GM12878 (cell line): ENCODE measurements at regions not wholly inside any gene's neighbourhood (a gene's known extent, or its start where the extent isn't known, plus 50 kb on each side); places are given as distances from the start of the nearest gene placed in this dataset.

ENCODE experiments used
- ATAC-seq: fragments of 200-7000 bp; cut with Tn5 transposase; 3 replicates; pipeline ENCODE4 v1.9.1; 2020; ENCODE audit warnings: mild to moderate bottlenecking, moderate library complexity
- BruUV-seq: library from RNA; stranded (reverse); fragments of 400-500 nt; replicated peaks from 2 replicates; lab custom pipeline; 2021; lab: Mats Ljungman, UMichigan
- CTCF ChIA-PET: fragments of 300-600 bp; sonication (Branson Sonifier 250); formaldehyde crosslinking; extraction: SDS; loops from one replicate; lab custom pipeline; 2021; ENCODE audit warnings: inconsistent platforms; lab: Yijun Ruan, JAX
- POLR2A ChIA-PET: fragments of 350-600 bp; formaldehyde crosslinking; extraction: SDS; loops from one replicate; lab custom pipeline; 2021; ENCODE audit warnings: inconsistent platforms; lab: Charles Lee
- RAD21 ChIA-PET: fragments of 300-600 bp; sonication (Branson Sonifier 250); formaldehyde crosslinking; loops from one replicate; lab custom pipeline; 2023; ENCODE audit warnings: antibody characterized with exemption; ENCODE audit not compliant: unreplicated experiment; lab: Charles Lee
- SMC1A ChIA-PET: fragments of 300-600 bp; sonication (Branson Sonifier 250); formaldehyde crosslinking; loops from one replicate; lab custom pipeline; 2023; ENCODE audit not compliant: unreplicated experiment, uncharacterized antibody; lab: Charles Lee
- DNase-seq: peaks from one replicate; pipeline ENCODE4 v3.0.0-alpha.2; 2011; ENCODE audit warnings: low read depth, low spot score
- FAIRE-seq: peaks from 3 replicates; lab custom pipeline; 2011; peaks lifted over from hg19 to GRCh38; lab: Jason Lieb, UNC
- H2AFZ ChIP-seq: 2 replicates; pipeline ENCODE4 v1.6.0; 2011; ENCODE audit warnings: low read depth, low read length, control low read depth; ENCODE audit not compliant: control insufficient read depth
- H3K27ac ChIP-seq: 2 replicates; pipeline ENCODE4 v1.5.1; 2011; ENCODE audit warnings: control low read depth; ENCODE audit not compliant: control insufficient read depth, insufficient read depth
- H3K27me3 ChIP-seq, 2 experiments: replicated peaks in 1 of 2; 2 replicates each; pipeline versions ENCODE4 v1.6.0 to v1.6.1; 2011; ENCODE audit warnings: low read length in 1 of 2; ENCODE audit not compliant: control insufficient read depth in 2 of 2, insufficient read depth in 2 of 2
- H3K36me3 ChIP-seq, 2 experiments: 2 replicates each; pipeline ENCODE4 v1.5.1; 2011; ENCODE audit warnings: low read length in 1 of 2; ENCODE audit not compliant: control insufficient read depth in 2 of 2, insufficient read depth in 2 of 2
- H3K4me1 ChIP-seq: 2 replicates; pipeline ENCODE4 v1.6.1; 2011; ENCODE audit warnings: mild to moderate bottlenecking, low read length, moderate library complexity, mixed read lengths; ENCODE audit not compliant: control insufficient read depth, insufficient read depth
- H3K4me2 ChIP-seq: 2 replicates; pipeline ENCODE4 v1.6.0; 2011; ENCODE audit warnings: control low read depth; ENCODE audit not compliant: control insufficient read depth, insufficient read depth
- H3K4me3 ChIP-seq: fragments of 200-600 bp; sonication (generic); 2 replicates; pipeline ENCODE4 v1.5.1; 2016
- H3K79me2 ChIP-seq: 2 replicates; pipeline ENCODE4 v1.6.0; 2011; ENCODE audit warnings: low read length; ENCODE audit not compliant: control insufficient read depth, insufficient read depth
- H3K9ac ChIP-seq: 2 replicates; pipeline ENCODE4 v1.8.0; 2011; ENCODE audit warnings: low read length, control low read depth, mixed read lengths; ENCODE audit not compliant: control insufficient read depth, insufficient read depth
- H3K9me3 ChIP-seq: replicated peaks from 3 replicates; pipeline ENCODE4 v1.5.1; 2011; ENCODE audit warnings: mild to moderate bottlenecking, low read length; ENCODE audit not compliant: control insufficient read depth, insufficient read depth
- H4K20me1 ChIP-seq: 2 replicates; pipeline ENCODE4 v1.6.0; 2011; ENCODE audit not compliant: control insufficient read depth, insufficient read depth
- CEBPB ChIP-seq, 2 experiments: fragments of 150-350 bp in 1 of 2; IDR thresholded peaks; 2 replicates each; pipeline ENCODE4 v1.6.1; 2012 to 2014; ENCODE audit warnings: low read depth in 2 of 2, low read length in 2 of 2, borderline replicate concordance in 1 of 2, inconsistent platforms in 1 of 2
- EP300 ChIP-seq, 2 experiments: fragments of 150-350 bp in 1 of 2; IDR thresholded peaks; 2 replicates each; pipeline ENCODE4 v1.6.1; 2011 to 2012; ENCODE audit warnings: low read depth in 2 of 2, low read length in 2 of 2, borderline replicate concordance in 1 of 2, improper control_type of control experiment in 1 of 2, inconsistent platforms in 1 of 2; ENCODE audit not compliant: control insufficient read depth in 1 of 2
- MYC ChIP-seq: IDR thresholded peaks from 2 replicates; pipeline ENCODE4 v1.6.1; 2011; ENCODE audit warnings: mild to moderate bottlenecking, low read length, moderate library complexity, inconsistent platforms; ENCODE audit not compliant: insufficient read depth, insufficient replicate concordance, insufficient read length, severe bottlenecking
- POLR2AphosphoS2 ChIP-seq: IDR thresholded peaks from 2 replicates; pipeline ENCODE4 v1.6.1; 2011; ENCODE audit warnings: low read depth, mild to moderate bottlenecking, low read length, improper control_type of control experiment, moderate library complexity
- RBBP5 ChIP-seq: fragments of 200-600 bp; sonication (generic); conservative IDR thresholded peaks from 2 replicates; pipeline ENCODE4 v1.6.1; 2016
- SMC3 ChIP-seq: IDR thresholded peaks from 2 replicates; pipeline ENCODE4 v1.6.1; 2011; ENCODE audit warnings: low read length, improper control_type of control experiment, borderline replicate concordance
- SREBF1 ChIP-seq: IDR thresholded peaks from 2 replicates; pipeline ENCODE4 v1.6.1; 2012; ENCODE audit warnings: mild to moderate bottlenecking, low read length
- ZBTB33 ChIP-seq: fragments of 450-650 bp; IDR thresholded peaks from 2 replicates; pipeline ENCODE4 v1.6.1; 2017; ENCODE audit warnings: mild to moderate bottlenecking
- WGBS: methylation state at CpG from one replicate; pipeline ENCODE4 v1.1.6; 2016; ENCODE audit warnings: low lambda C conversion rate; ENCODE audit not compliant: insufficient replicate concordance, insufficient coverage; ENCODE audit errors: missing lambda C conversion rate; 5-methylcytosine and 5-hydroxymethylcytosine counted together
- in situ Hi-C: fragments of 300-500 bp; cut with MboI; formaldehyde crosslinking; loops from 9 replicates; pipeline ENCODE4 v1.14.3; 2018; ENCODE audit warnings: mixed read lengths
- intact Hi-C: fragments of 100-400 bp; cut with micrococcal nuclease; formaldehyde crosslinking; loops from one replicate; pipeline ENCODE4 v1.14.2; 2022; ENCODE audit not compliant: unreplicated experiment

DNA sequence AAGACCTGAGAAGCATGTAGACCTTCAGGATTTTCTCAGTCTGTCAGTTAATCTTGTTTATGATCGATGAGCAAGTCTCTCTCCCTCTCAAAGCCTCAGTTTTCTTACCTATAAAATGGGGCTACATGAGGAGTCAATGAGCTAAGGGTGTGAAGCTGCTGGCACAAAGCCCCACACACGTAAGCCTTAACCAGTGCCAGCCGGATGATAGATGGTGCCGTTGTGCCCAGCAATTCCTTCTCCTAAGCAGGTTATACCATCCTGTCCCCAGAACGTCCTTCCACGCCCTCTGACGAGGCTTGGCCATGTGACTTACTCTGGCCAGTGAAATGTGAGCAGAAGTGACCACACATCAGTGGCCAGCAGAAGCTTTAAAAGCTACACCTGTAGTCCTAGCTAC lies 179.0 kb downstream of the C9orf50 start:
- BruUV-seq, result no TSS peak
- H2AFZ ChIP-seq, result no peak overlapping the region
- H3K27me3 ChIP-seq, result peaks cover 11 to 24% of the 10 kb centered on the region in 2 experiments; a peak in 3 of 4 replicates
- CTCF ChIA-PET, result no interaction called here
- H3K9me3 ChIP-seq, result no peaks in the 10 kb centered on the region
- SMC1A ChIA-PET, result interaction anchor here (0.7 kb wide), 1 partner anchor 17 kb away, joined by 3 read pairs; no protein-coding TSS in a partner anchor
- H3K4me1 ChIP-seq, result no peaks in the 10 kb centered on the region
- RAD21 ChIA-PET, result interaction anchor here (0.9 kb wide), 1 partner anchor 14 kb away, joined by 3 read pairs; no protein-coding TSS in a partner anchor
- H3K4me2 ChIP-seq, result no peak overlapping the region
- TF ChIP-seq CEBPB (IDR thresholded peaks at IDR 0.05; ENCODE audit: borderline replicate concordance in 1 of 2, low read depth in 2 of 2, low read length in 2 of 2), result no peak
- no peak for TF ChIP-seq EP300 (IDR thresholded peaks at IDR 0.05; ENCODE audit: borderline replicate concordance in 1 of 2, control insufficient read depth in 1 of 2, low read depth in 2 of 2, low read length in 2 of 2)
- TF ChIP-seq, all 136 proteins: peak for 0
- Histone ChIP-seq H3K27ac (no peak overlapping the region), H4K20me1 (no peaks in the 10 kb centered on the region; the same call in 1 of the 2 replicates), H3K36me3 (no peaks in the 10 kb centered on the region), H3K79me2 (no peaks in the 10 kb centered on the region), H3K4me3 (no peak overlapping the region), H3K9ac (no peak overlapping the region)
- DNase-seq (no peak), ATAC-seq (no peak), FAIRE-seq (no peak)
- in situ Hi-C loops (no loop called here), intact Hi-C loops (no loop called here)
- WGBS, result 19% methylated on average over 7 of the region's 7 CpGs
- POLR2A ChIA-PET, result interaction anchor here (0.6 kb wide), 1 partner anchor 19 kb away, joined by 4 read pairs; no protein-coding TSS in a partner anchor

DNA sequence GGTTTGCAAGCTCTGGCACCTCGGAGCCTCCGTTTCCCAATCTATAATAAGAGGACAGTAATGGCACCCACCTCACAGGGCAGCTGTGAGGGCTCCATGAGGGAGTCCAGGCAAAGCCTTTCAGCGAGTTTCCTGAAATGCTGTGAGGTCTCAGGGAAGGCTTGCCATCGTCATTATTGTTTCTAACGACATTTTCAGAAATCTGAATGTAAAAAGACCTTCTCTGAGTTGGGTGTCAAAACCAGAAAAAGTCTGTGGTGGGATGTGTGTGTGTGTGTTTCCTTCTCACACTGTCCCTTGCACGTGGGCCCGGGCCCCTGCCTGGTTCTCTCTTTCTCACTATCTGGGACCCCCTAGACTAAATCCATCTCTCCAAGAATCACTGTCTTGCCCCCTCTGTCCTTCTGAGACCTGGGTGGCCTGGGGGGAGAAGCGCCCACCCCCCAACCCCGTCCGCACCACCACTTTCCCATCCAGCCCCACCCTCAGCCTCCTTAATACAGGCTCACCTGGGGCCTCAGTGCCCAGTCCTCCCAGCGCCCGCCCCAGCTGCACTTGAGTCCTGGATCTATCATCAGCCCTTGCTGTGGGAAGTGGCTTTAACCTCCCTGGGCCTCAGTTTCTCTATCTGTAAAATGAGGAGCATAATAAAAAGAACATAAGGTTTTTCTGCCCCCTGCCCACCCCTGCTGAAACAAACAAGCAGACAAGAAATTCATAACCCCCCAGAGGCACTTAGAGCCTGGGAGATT lies 180.3 kb downstream of the C9orf50 start:
- H3K4me3 ChIP-seq, result no peak overlapping the region
- WGBS, result 21% methylated on average over 12 of the region's 12 CpGs
- no peak for TF ChIP-seq SMC3
- no peak for TF ChIP-seq MYC
- TF ChIP-seq RBBP5, result no peak
- no peak for TF ChIP-seq POLR2AphosphoS2
- no peak for TF ChIP-seq SREBF1
- TF ChIP-seq ZBTB33, result no peak
- H3K9ac ChIP-seq, result no peak overlapping the region
- no peaks in the 10 kb centered on the region for H3K79me2 ChIP-seq
- H2AFZ ChIP-seq, result no peak overlapping the region
- POLR2A ChIA-PET, result interaction anchor here (0.6 to 1.1 kb wide), 2 partner anchors 14 to 25 kb away, joined by 3 read pairs; no protein-coding TSS in a partner anchor
- no peak overlapping the region for H3K27ac ChIP-seq
- H3K4me1 ChIP-seq, result no peaks in the 10 kb centered on the region
- in situ Hi-C loops, result no loop called here
- ATAC-seq (no peak), FAIRE-seq (no peak), DNase-seq (no peak)
- SMC1A ChIA-PET, result no interaction called here
- CTCF ChIA-PET, result no interaction called here
- H3K36me3 ChIP-seq, result no peaks in the 10 kb centered on the region
- no peak overlapping the region for H3K4me2 ChIP-seq
- RAD21 ChIA-PET, result no interaction called here
- no peaks in the 10 kb centered on the region; the same call in 1 of the 2 replicates for H4K20me1 ChIP-seq
- H3K27me3 ChIP-seq, result peaks cover 15 to 29% of the 10 kb centered on the region in 2 experiments
- H3K9me3 ChIP-seq, result no peaks in the 10 kb centered on the region
- BruUV-seq, result no TSS peak
- intact Hi-C loops, result no loop called here
